Esophagus muscularis mucosa (tissue), 4 donors: ENCODE measurements at regions not wholly inside any gene's neighbourhood (a gene's known extent, or its start where the extent isn't known, plus 50 kb on each side); places are given as distances from the start of the nearest gene placed in this dataset.

ENCODE experiments used
- DNase-seq: peaks from one replicate; pipeline ENCODE4 v3.0.0-alpha.2; 2017; ENCODE audit errors: extremely low spot score
- H3K27ac ChIP-seq, 4 donors: fragments of 200-600 bp; sonication (generic); replicated peaks in 1 of 4; 1 replicate in 3 of 4; 2 replicates in 1 of 4; pipeline ENCODE4 v1.5.1; 2016 to 2019; ENCODE audit warnings: mild to moderate bottlenecking in 1 of 4
- H3K27me3 ChIP-seq, 4 donors: fragments of 200-600 bp; sonication (generic); one replicate each; pipeline versions ENCODE4 v1.5.1 to v1.6.0; 2016 to 2019
- H3K36me3 ChIP-seq, 4 donors: fragments of 200-600 bp; sonication (generic); one replicate each; pipeline ENCODE4 v1.5.1; 2016 to 2019
- H3K4me1 ChIP-seq, 4 donors: fragments of 200-600 bp; sonication (generic); one replicate each; pipeline ENCODE4 v1.5.1; 2016 to 2019
- H3K4me3 ChIP-seq, 4 donors: fragments of 200-600 bp; sonication (generic); 1 replicate in 2 of 4; 2 replicates in 2 of 4; pipeline ENCODE4 v1.5.1; 2016 to 2019; ENCODE audit warnings: mild to moderate bottlenecking in 4 of 4, moderate library complexity in 1 of 4
- H3K9me3 ChIP-seq, 4 donors: fragments of 200-600 bp; sonication (generic); 1 replicate in 3 of 4; 2 replicates in 1 of 4; pipeline ENCODE4 v1.5.1; 2016 to 2019
- EP300 ChIP-seq: sonication (generic); formaldehyde crosslinking; IDR thresholded peaks from one replicate; pipeline ENCODE4 v1.6.1; 2017; ENCODE audit warnings: antibody characterized with exemption
- POLR2A ChIP-seq: fragments of 450-650 bp; IDR thresholded peaks from one replicate; pipeline ENCODE4 v1.6.1; 2017; ENCODE audit warnings: antibody characterized with exemption, moderate library complexity, mild to moderate bottlenecking, low read depth
- POLR2AphosphoS5 ChIP-seq, 2 donors: sonication (generic); formaldehyde crosslinking; IDR thresholded peaks; one replicate each; pipeline ENCODE4 v1.6.1; 2017; ENCODE audit warnings: antibody characterized with exemption in 2 of 2
- WGBS: methylation state at CpG from one replicate; pipeline ENCODE4 v1.1.5; 2018; 5-methylcytosine and 5-hydroxymethylcytosine counted together
- intact Hi-C: fragments of 100-400 bp; cut with DNase I; formaldehyde crosslinking; loops from one replicate; pipeline ENCODE4 v1.15.1; 2023
- TF ChIP-seq, protein P1 (sequence below), 3 experiments: fragments of 200-600 bp in 2 of 3; fragments of 450-650 bp in 1 of 3; sonication (generic) in 2 of 3; IDR thresholded peaks; one replicate each; pipeline ENCODE4 v1.5.1; 2017 to 2019; ENCODE audit warnings: antibody characterized with exemption in 3 of 3, mild to moderate bottlenecking in 2 of 3, moderate library complexity in 1 of 3

DNA sequence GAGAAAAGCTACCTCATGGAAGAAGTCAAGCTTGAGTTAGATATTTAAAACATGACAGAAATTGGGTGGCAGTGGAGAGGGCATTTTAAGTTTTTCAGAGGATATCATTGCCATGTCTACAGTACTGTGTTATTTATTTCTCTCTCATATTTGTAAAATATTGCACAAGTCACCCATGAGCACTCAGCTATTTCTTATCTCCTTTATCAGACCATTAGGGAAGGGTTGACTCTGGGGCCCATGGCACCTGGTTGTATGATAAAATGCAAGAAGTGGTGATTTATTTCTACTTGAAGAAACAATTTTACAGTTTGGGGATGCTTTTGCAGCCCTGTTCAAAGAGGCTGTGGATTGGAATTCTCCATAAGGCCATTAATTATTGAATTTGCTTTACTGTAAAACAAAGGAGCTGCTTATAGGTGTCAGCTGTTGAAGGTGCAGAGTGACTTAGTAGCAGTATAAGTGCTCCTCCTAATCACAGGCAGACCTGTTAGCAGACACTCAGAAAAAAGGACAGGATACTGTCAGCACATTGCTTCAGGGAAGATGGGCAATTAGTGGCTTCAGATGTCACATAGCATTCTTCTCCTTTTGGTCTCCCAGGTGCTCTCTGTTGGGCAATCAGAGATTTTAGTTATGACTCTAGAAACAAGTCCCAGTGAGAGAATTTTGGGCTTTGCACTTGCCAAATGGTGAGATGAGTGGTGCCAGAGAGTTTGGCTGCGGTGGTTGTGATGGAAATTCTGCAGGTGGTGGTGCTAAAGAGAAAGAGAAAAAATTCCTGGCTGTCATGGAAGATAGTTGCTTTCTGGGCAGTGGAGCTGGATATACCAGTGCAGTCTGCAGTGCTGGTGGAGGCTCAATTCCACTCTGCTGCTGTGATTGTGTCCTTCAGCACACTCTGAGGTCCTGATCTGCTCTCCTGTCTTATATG, 129.7 kb upstream of the ROPN1 start:
- Histone ChIP-seq H3K27me3 (no peaks in the 10 kb centered on the region), H3K27ac (no peak overlapping the region), H3K9me3 (no peaks in the 10 kb centered on the region), H3K4me1 (peaks cover 8 to 33% (median 24%) of the 10 kb centered on the region in 4 donors), H3K36me3 (no peaks in the 10 kb centered on the region), H3K4me3 (no peak overlapping the region)
- no peak for DNase-seq
- TF ChIP-seq POLR2AphosphoS5 (IDR thresholded peaks at IDR 0.05): no peak
- no peak for TF ChIP-seq POLR2A
- TF ChIP-seq EP300: no peak
- TF ChIP-seq, protein P1, sequence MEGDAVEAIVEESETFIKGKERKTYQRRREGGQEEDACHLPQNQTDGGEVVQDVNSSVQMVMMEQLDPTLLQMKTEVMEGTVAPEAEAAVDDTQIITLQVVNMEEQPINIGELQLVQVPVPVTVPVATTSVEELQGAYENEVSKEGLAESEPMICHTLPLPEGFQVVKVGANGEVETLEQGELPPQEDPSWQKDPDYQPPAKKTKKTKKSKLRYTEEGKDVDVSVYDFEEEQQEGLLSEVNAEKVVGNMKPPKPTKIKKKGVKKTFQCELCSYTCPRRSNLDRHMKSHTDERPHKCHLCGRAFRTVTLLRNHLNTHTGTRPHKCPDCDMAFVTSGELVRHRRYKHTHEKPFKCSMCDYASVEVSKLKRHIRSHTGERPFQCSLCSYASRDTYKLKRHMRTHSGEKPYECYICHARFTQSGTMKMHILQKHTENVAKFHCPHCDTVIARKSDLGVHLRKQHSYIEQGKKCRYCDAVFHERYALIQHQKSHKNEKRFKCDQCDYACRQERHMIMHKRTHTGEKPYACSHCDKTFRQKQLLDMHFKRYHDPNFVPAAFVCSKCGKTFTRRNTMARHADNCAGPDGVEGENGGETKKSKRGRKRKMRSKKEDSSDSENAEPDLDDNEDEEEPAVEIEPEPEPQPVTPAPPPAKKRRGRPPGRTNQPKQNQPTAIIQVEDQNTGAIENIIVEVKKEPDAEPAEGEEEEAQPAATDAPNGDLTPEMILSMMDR (IDR thresholded peaks at IDR 0.05): no peak
- WGBS: 71% methylated on average over 1 of the region's 1 CpG
- intact Hi-C loops: no loop called here

DNA sequence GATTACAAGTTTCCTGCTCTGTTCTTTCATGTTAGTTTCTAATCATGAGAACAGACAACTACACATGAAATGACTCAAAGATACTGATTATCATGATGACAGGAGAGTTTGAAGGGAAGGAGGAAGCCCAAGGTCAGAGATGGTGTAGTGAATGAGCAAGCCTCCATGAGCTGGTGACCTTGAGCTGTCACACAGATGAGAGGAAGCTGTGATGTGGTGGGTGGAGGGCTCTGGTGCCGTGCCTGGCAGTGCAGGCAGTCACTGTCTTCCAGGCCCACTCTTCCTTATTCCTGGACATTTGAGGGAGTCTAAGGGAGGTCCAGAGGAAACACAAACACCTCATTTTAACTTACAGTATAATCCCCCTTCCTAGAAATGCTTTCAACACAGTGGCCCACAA, 133.4 kb upstream of the ROPN1 start:
- H3K27ac ChIP-seq: no peak overlapping the region
- no peaks in the 10 kb centered on the region for H3K27me3 ChIP-seq
- H3K4me1 ChIP-seq: peaks cover 0 to 9% (median 5%) of the 10 kb centered on the region in 4 donors
- intact Hi-C loops: no loop called here
- no peaks in the 10 kb centered on the region for H3K9me3 ChIP-seq
- WGBS: 83% methylated on average over 1 of the region's 1 CpG
- no peak for TF ChIP-seq POLR2AphosphoS5 (IDR thresholded peaks at IDR 0.05)
- TF ChIP-seq EP300: no peak
- TF ChIP-seq, protein P1 (IDR thresholded peaks at IDR 0.05): no peak
- TF ChIP-seq POLR2A: no peak
- no peak overlapping the region for H3K4me3 ChIP-seq
- DNase-seq: no peak
- H3K36me3 ChIP-seq: no peaks in the 10 kb centered on the region

DNA sequence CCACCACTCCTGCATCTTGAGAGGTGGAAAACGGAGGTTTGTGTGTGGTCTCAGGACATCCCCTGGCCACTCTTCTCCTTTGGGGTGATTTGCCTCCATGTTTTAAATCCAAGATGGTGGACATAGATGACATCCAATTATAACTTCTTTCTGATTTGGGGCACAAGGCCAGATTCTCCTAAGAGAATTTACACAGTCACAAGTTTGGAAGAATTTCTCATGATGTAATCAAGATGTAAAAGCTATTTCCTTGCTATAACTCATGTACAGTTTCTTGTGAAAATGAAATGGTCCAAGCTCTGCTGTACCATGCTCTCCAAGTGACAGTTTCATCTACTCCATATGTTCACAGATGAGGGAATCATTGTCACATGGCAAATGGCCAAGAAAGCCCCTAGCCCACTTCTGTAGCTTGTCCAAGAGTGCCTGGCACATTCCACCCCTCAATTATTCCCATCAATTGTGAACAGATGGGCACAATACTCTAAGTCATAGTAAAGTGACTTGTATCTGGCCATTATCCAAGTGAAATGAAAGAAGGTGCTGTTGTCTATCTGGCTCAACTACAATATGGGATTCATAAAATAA, 134.6 kb upstream of the ROPN1 start:
- no peak for TF ChIP-seq POLR2AphosphoS5 (IDR thresholded peaks at IDR 0.05)
- TF ChIP-seq, protein P1 (IDR thresholded peaks at IDR 0.05): no peak
- TF ChIP-seq POLR2A: no peak
- TF ChIP-seq EP300: no peak
- intact Hi-C loops: no loop called here
- Histone ChIP-seq H3K36me3 (no peaks in the 10 kb centered on the region), H3K27me3 (no peaks in the 10 kb centered on the region), H3K4me3 (no peak overlapping the region), H3K4me1 (peaks cover 4 to 8% (median 6%) of the 10 kb centered on the region in 4 donors), H3K27ac (no peak overlapping the region), H3K9me3 (no peaks in the 10 kb centered on the region)
- WGBS: 100% methylated on average over 1 of the region's 1 CpG
- no peak for DNase-seq

DNA sequence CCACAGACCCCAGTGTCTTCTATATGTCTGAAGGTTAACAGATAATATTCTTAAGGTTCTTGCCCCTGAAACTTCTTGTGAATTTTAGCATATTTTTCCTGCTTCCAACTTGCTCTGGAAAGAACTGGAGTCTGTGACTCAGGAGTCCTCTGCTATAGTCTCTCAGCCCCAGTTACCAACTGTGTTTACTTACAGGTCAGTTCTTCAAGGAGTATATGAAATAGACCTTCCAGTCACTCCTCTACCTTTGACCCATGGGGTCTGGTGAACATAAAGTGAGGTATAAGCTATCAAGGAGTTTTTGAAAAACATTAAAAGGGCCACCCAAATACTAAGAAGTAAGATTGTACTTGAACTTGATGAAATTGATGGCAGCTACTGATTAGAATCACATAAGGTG, 139.2 kb upstream of the ROPN1 start:
- TF ChIP-seq POLR2AphosphoS5 (IDR thresholded peaks at IDR 0.05): no peak
- TF ChIP-seq POLR2A: no peak
- TF ChIP-seq, protein P1 (IDR thresholded peaks at IDR 0.05): no peak
- no peak for TF ChIP-seq EP300
- Histone ChIP-seq H3K9me3 (no peaks in the 10 kb centered on the region), H3K4me1 (peaks cover 0 to 18% (median 3%) of the 10 kb centered on the region in 4 donors), H3K27me3 (no peaks in the 10 kb centered on the region), H3K4me3 (no peak overlapping the region), H3K27ac (no peak overlapping the region), H3K36me3 (no peaks in the 10 kb centered on the region)
- DNase-seq: no peak
- intact Hi-C loops: no loop called here
